ENCODE measurements at regions not wholly inside any gene's neighbourhood (a gene's known extent, or its start where the extent isn't known, plus 50 kb on each side); places are given as distances from the start of the nearest gene placed in this dataset.

DNA sequence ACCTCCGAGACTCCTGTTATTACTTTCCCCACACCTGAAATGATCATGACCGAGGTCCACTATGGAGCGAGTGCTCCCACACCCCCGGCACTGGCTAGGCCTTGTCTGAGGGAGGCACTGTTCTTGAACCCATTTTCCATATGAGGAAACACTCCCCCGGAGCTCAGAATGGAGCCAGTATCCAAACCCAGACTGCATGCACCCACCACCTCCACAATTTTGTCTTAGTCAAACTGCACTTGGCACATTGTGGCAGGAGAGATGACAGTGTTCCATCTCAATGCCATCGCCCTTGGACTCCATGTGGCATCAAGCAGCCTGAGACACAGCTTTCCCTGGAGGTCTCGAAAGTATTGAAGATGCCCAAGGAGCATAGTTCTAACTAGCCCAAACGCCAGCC, 154.1 kb downstream of the NUP210 start:
- H3K27me3 ChIP-seq, result no peaks in the 10 kb centered on the region
- H3K36me3 ChIP-seq, result no peaks in the 10 kb centered on the region
- H3K4me1 ChIP-seq, result no peaks in the 10 kb centered on the region
- no peak for DNase-seq
- no peak overlapping the region for H3K4me3 ChIP-seq (ENCODE audit: low read depth, low read length)
- TF ChIP-seq, protein P1, sequence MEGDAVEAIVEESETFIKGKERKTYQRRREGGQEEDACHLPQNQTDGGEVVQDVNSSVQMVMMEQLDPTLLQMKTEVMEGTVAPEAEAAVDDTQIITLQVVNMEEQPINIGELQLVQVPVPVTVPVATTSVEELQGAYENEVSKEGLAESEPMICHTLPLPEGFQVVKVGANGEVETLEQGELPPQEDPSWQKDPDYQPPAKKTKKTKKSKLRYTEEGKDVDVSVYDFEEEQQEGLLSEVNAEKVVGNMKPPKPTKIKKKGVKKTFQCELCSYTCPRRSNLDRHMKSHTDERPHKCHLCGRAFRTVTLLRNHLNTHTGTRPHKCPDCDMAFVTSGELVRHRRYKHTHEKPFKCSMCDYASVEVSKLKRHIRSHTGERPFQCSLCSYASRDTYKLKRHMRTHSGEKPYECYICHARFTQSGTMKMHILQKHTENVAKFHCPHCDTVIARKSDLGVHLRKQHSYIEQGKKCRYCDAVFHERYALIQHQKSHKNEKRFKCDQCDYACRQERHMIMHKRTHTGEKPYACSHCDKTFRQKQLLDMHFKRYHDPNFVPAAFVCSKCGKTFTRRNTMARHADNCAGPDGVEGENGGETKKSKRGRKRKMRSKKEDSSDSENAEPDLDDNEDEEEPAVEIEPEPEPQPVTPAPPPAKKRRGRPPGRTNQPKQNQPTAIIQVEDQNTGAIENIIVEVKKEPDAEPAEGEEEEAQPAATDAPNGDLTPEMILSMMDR (IDR thresholded peaks at IDR 0.05; ENCODE audit: low read depth, low read length), result no peak
- H3K9me3 ChIP-seq, result no peaks in the 10 kb centered on the region

DNA sequence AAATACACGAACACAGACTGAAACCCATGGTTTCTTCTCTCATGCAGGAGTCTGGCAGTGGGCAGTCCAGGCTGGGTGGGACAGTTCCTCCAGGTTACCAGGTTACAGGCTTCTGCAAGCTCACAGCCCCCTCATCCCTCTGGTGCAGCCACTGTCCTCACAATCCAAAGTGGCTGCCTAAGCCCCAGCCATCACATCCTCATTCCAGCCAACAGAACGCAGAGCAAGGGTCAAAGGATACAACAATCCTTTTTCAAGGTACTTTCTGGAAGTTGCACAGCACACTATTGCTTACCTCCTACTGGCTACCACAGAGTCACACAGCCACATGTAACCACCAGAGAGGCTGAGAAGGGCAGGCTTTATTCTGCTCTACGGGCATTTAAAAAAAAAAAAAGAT, 154.6 kb downstream of the NUP210 start:
- Histone ChIP-seq H3K36me3 (no peaks in the 10 kb centered on the region), H3K4me3 (ENCODE audit: low read depth, low read length) (no peak overlapping the region), H3K27me3 (no peaks in the 10 kb centered on the region), H3K4me1 (no peaks in the 10 kb centered on the region), H3K9me3 (no peaks in the 10 kb centered on the region)
- no peak for DNase-seq
- TF ChIP-seq, protein P1 (IDR thresholded peaks at IDR 0.05; ENCODE audit: low read depth, low read length), result no peak

DNA sequence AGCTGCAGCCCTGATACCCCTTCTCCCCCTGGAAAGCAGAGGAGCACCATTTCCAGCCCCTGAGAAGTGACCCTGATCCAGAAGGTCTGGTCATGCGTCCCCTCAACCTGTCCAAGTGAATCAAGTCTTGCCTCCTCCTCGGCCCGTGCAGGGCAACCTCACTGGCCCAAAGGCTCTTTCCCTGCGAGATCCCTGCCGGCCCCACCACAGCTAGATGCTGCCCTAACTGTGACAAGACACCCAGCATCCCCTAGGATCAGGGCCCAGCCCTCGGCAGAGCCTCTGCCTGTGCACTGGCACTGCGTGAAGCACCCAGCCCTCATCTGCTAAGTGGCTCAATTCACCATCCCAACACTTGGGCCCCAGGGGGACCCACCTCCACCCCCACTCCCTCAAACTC, 155.1 kb downstream of the NUP210 start:
- Histone ChIP-seq H3K27me3 (no peaks in the 10 kb centered on the region), H3K36me3 (no peaks in the 10 kb centered on the region), H3K4me1 (no peaks in the 10 kb centered on the region), H3K9me3 (no peaks in the 10 kb centered on the region), H3K4me3 (ENCODE audit: low read depth, low read length) (no peak overlapping the region)
- TF ChIP-seq, protein P1 (IDR thresholded peaks at IDR 0.05; ENCODE audit: low read depth, low read length), result no peak
- DNase-seq, result no peak

DNA sequence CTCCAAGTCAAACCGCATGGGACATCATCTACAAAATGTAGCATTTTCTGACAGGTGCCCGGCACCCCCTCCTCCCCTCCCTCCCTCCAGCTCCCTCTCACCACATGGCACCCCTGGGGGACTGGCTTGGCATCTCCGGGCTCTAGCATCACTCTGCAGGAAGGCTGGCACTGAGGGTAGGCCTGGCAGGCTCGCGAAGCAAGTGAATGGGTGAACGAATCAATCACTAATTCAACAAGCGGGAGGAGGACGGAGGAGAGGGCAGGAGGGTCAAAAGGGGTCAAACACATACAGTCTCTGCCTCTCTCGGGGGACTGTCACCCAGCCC, 155.7 kb downstream of the NUP210 start:
- Histone ChIP-seq H3K27me3 (no peaks in the 10 kb centered on the region), H3K4me1 (no peaks in the 10 kb centered on the region), H3K4me3 (ENCODE audit: low read depth, low read length) (no peak overlapping the region), H3K9me3 (no peaks in the 10 kb centered on the region), H3K36me3 (no peaks in the 10 kb centered on the region)
- DNase-seq, result no peak
- TF ChIP-seq, protein P1 (IDR thresholded peaks at IDR 0.05; ENCODE audit: low read depth, low read length), result no peak

DNA sequence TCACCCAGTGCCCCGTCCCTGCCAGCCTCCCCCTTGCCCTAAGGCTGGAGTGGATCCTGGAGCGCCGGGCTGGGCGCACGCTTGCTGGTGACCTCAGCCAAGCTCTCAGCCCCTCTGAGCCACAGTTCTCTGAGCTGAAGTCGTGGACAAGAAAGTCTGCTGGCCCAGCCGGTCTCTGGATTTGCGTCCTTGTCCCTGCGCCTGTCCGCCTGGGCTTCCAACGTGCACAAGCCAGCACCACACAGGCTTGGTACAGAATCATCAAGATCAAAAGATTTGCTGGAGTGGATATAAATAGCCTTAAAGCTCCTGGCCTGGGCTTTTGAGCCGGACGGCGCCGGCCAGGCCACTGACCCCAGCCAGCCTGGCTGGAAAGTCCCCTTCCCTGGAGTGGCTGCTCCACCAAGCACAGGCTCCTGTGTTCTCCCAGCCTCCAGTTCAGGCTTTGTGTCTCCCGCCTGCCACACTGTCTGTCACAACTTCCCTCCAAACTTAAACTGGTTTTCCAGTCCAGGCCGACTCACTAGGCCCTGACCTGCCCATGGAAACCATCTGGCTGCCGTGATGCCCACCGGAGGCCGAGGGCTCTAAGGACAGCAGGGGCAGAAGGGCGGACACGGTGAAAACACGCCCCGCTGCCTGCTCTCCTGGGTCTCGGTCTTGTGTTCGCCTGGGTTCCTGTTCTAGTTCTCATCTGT, 156.2 kb downstream of the NUP210 start:
- no peak for DNase-seq
- H3K27me3 ChIP-seq, result no peaks in the 10 kb centered on the region
- TF ChIP-seq, protein P1 (IDR thresholded peaks at IDR 0.05; ENCODE audit: low read depth, low read length), result no peak
- no peaks in the 10 kb centered on the region for H3K9me3 ChIP-seq
- H3K36me3 ChIP-seq, result no peaks in the 10 kb centered on the region
- H3K4me1 ChIP-seq, result no peaks in the 10 kb centered on the region
- no peak overlapping the region for H3K4me3 ChIP-seq (ENCODE audit: low read depth, low read length)

DNA sequence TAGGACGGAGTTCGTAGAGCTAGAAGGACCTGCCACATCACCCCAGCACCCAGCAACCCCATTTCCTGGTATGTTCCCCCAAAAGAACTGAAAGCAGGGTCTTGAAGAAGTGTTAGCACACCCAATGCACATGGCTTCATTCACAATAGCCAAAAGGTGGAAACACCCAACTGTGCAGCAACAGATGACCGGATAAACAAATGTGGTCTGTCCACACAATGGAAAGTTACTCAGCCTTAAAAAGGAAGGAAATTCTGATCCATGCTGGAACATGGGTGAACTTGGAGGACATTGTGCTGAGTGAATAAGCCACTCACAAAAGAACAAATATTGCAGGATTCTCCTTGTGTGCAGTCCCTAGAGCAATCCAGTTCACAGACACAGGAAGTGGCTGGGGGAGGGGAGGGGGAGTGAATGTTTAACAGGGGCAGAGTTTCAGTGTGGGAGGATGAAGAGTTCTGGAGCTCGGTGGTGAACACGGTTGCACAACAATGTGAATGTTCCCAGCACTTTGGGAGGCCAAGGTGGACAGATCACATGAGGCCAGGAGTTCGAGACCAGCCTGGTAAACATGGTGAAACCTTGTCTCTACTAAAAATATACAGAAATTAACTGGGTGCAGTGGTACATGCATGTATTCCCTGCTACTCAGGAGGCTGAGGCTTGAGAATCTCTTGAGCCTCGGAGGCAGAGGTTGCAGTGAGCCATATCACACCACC, 157.5 kb downstream of the NUP210 start:
- TF ChIP-seq, protein P1 (IDR thresholded peaks at IDR 0.05; ENCODE audit: low read depth, low read length), result no peak
- H3K27me3 ChIP-seq, result no peaks in the 10 kb centered on the region
- DNase-seq, result no peak

More for the DNA sequence above, 157.5 kb downstream of the NUP210 start:
- Histone ChIP-seq H3K4me1 (no peaks in the 10 kb centered on the region), H3K4me3 (ENCODE audit: low read depth, low read length) (no peak overlapping the region), H3K36me3 (no peaks in the 10 kb centered on the region), H3K9me3 (no peaks in the 10 kb centered on the region)
